ENCODE measurements at regions not wholly inside any gene's neighbourhood (a gene's known extent, or its start where the extent isn't known, plus 50 kb on each side); places are given as distances from the start of the nearest gene placed in this dataset.

DNA sequence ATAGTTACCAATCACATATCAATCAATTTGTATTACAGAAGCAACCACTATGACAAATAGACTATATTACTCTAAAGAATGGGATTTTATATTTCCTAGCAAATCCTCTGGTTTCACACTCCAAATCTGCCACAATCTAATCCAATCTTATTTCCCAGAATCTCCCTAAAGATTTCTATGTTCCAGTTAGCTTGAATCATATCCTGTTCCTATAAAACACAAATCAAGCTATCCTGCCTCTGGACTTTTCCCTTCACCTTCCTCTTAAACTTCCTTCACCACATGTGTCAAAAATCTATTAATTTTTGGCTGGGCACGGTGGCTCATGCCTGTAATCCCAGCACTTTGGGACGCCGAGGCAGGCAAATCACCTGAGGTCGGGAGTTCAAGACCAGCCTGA is 50.0 kb downstream of the PIK3C2A start:
- DNase-seq = no peak

GRCh38 chr11:17156283-17156682 is 51.5 kb downstream of the PIK3C2A start:
- DNase-seq = no peak

GRCh38 chr11:17154409-17155159 is 53.2 kb downstream of the PIK3C2A start:
- no peak for DNase-seq

- DNase-seq = no peak
These were observed 54.0 kb downstream of the PIK3C2A start for GRCh38 chr11:17153757-17154156.

- DNase-seq = no peak
These were observed 55.5 kb downstream of the PIK3C2A start for GRCh38 chr11:17152306-17152705.

DNA sequence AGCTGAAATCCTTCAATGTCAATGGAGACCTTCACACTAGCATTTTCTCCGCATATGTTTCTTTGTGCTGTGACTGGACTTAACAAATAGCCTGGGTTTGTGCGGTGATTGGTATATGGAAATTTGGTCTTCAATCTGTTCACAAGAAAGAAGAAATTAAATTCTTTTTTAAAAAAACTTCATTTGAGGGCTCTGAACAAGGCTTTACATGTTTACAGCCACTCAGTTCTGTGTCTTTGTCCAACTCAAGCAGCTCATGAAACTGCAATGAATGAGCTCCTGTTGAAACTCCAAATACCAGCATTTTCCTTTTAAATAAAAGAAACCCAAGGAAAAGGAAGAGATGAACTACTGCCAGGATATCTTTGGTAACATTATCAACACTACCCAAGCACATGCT is 57.3 kb downstream of the PIK3C2A start:
- no peak for DNase-seq

- no peak for DNase-seq
These were observed 59.2 kb downstream of the PIK3C2A start for GRCh38 chr11:17148536-17148935.

- DNase-seq = no peak
These were observed 61.8 kb downstream of the PIK3C2A start for GRCh38 chr11:17145972-17146371.

- no peak for DNase-seq
These were observed 65.0 kb upstream of the RPS13 start for GRCh38 chr11:17142450-17142849.

GRCh38 chr11:17141156-17141555 is 63.7 kb upstream of the RPS13 start:
- DNase-seq = no peak

DNA sequence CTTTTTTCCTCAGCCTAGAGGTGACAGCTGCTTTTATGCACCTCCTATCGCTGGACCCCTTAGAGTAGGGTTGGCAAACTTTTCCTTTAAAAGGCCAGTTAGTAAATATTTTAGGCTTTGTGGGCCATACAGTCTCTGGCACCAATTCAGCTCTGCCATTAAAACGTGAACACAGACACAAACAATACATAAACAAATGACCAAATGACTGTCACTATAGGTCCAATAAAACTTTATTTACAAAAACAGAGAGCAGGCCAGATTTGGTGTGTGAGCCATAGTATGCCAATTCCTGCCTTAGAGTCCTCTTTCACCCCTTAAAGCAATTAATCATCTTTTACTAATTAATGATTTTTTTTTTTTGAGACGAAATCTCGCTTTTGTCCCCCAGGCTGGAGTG is 61.1 kb upstream of the RPS13 start:
- DNase-seq = no peak

- no peak for DNase-seq
These were observed 58.6 kb upstream of the RPS13 start for GRCh38 chr11:17135916-17136683.

DNA sequence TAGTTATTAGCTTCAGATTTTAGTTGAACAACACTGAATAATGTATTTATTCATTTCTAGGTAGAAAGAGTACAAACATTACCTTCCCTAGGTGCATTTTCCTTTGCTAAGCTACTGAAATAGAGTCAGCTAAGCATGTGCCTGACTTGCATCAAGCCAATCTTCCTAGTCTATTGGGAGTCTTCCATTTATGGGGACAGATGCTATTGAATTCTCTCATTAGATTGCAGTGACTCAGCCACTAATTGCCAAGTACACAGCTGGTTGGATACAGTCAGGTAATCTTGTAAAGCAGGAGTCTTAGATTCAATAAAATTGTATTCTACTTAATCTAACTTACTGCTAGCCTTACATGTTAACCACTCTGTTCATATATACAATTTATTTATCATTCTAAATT is 55.2 kb upstream of the RPS13 start:
- peak; percentile 19 for DNase-seq

GRCh38 chr11:17129003-17129402 is 51.5 kb upstream of the RPS13 start:
- no peak for DNase-seq
